ENCODE measurements at regions not wholly inside any gene's neighbourhood (a gene's known extent, or its start where the extent isn't known, plus 50 kb on each side); places are given as distances from the start of the nearest gene placed in this dataset.

GRCh38 chr4:145231906-145232700, 51.7 kb upstream of the OTUD4 start:
- DNase-seq: no peak

- no peak for DNase-seq
Observed at GRCh38 chr4:145230726-145231125, 50.3 kb upstream of the OTUD4 start.

Data from activated CD4-positive, alpha-beta T cell treated with anti-CD3 and anti-CD28 coated beads, Interleukin-2, Interleukin-6, amounts not matched to agents 100 ng/mL and 50 ng/mL, durations not matched to agents 16 hours and 8 hours (primary cell).